Activated T-helper 1 cell treated with Interleukin-2 at 50 U/mL for 16 hours (primary cell): ENCODE measurements at regions not wholly inside any gene's neighbourhood (a gene's known extent, or its start where the extent isn't known, plus 50 kb on each side); places are given as distances from the start of the nearest gene placed in this dataset.

Experiments
- DNase-seq: peaks from one replicate; pipeline ENCODE4 v3.0.0-alpha.2; 2020; ENCODE audit warnings: low read depth

GRCh38 chr5:68407311-68408239 is 192.0 kb downstream of the PIK3R1 start:
- DNase-seq: no peak

- DNase-seq: no peak
These were observed 192.9 kb downstream of the PIK3R1 start for GRCh38 chr5:68408345-68408871.

- DNase-seq: no peak
These were observed 193.7 kb downstream of the PIK3R1 start for GRCh38 chr5:68409259-68409658.

GRCh38 chr5:68411161-68411560 is 195.6 kb downstream of the PIK3R1 start:
- DNase-seq: no peak

GRCh38 chr5:68415177-68416085 is 199.9 kb downstream of the PIK3R1 start:
- no peak for DNase-seq

GRCh38 chr5:68416714-68417113 is 201.2 kb downstream of the PIK3R1 start:
- DNase-seq: no peak

- DNase-seq: no peak
These were observed 202.6 kb downstream of the PIK3R1 start for GRCh38 chr5:68418201-68418600.

GRCh38 chr5:68418680-68419079 is 203.1 kb downstream of the PIK3R1 start:
- no peak for DNase-seq

GRCh38 chr5:68419081-68419636 is 203.6 kb downstream of the PIK3R1 start:
- DNase-seq: no peak

- no peak for DNase-seq
These were observed 204.3 kb downstream of the PIK3R1 start for GRCh38 chr5:68419637-68420452.

GRCh38 chr5:68420476-68421344 is 205.2 kb downstream of the PIK3R1 start:
- no peak for DNase-seq

GRCh38 chr5:68421485-68422220 is 206.1 kb downstream of the PIK3R1 start:
- no peak for DNase-seq

GRCh38 chr5:68423154-68423811 is 207.7 kb downstream of the PIK3R1 start:
- DNase-seq: no peak

GRCh38 chr5:68424799-68425537 is 209.4 kb downstream of the PIK3R1 start:
- no peak for DNase-seq

GRCh38 chr5:68426586-68426985 is 211.0 kb downstream of the PIK3R1 start:
- DNase-seq: no peak

- DNase-seq: no peak
These were observed 212.8 kb downstream of the PIK3R1 start for GRCh38 chr5:68428231-68428811.

- DNase-seq: no peak
These were observed 214.0 kb downstream of the PIK3R1 start for GRCh38 chr5:68429510-68429909.

GRCh38 chr5:68430279-68430678 is 214.7 kb downstream of the PIK3R1 start:
- DNase-seq: no peak
